KOPT-K1 (cell line): ENCODE measurements at regions not wholly inside any gene's neighbourhood (a gene's known extent, or its start where the extent isn't known, plus 50 kb on each side); places are given as distances from the start of the nearest gene placed in this dataset.

Experiments used
- H3K27ac ChIP-seq: fragments of 200-600 bp; sonication (generic); 2 replicates; pipeline ENCODE4 v1.5.1; 2016; ENCODE audit warnings: antibody characterized with exemption, mild to moderate bottlenecking, low read depth, low read length; ENCODE audit not compliant: poor library complexity, severe bottlenecking
- H3K36me3 ChIP-seq: fragments of 200-600 bp; sonication (generic); 2 replicates; pipeline ENCODE4 v1.5.1; 2017; ENCODE audit warnings: antibody characterized with exemption, mild to moderate bottlenecking, low read length, moderate library complexity; ENCODE audit not compliant: insufficient read depth
- H3K9me3 ChIP-seq: fragments of 200-600 bp; sonication (generic); 2 replicates; pipeline ENCODE4 v1.5.1; 2017; ENCODE audit warnings: antibody characterized with exemption, low read length, mild to moderate bottlenecking; ENCODE audit not compliant: insufficient read depth, poor library complexity, severe bottlenecking

DNA sequence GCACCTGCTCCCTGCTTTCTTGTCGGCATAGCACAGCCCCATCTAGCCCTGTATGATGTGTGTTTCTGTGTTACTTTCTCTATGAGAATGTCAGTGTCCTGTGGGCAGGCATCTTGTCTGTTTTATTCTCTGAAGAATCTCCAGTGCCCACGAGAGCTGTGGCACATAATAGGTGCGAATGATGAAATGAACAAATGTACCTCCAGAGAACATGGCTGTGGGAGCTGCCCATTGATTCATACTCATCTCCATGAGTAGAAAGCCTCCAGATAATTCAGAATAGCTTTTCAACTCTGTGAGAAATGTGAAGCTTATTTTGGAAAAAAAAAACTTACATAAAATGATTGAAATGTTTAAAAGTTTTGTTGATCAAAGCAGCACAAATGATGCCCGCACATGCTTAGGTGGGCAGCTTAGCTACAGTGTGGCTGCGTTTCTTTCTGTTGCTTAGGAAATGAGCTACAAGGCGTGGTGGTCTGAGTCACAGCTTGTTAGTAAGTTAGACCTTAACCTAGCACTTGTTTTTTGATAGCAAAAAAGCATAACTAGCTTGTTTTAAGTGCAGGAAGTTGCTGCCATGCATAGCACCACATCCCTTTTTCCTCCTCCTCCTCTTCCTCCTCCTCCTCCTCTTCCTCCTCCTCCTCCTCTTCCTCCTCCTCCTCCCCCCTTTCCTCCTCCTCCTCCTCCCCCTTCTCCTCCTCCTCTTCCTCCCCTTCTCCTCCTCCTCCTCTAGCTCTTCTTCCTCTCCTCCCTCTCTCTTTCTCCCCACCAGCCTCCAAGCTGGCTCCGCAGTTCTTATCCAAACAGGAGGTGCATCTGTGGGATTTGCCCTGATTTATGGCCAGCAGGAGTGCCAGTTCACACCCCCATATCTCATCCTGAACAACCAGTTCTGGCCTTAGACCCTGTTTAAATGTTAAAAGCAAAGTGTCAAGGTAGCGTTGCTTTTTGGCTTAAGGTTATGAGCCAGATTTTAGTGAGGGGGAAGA lies 221.5 kb downstream of the IRF8 start:
- no peaks in the 10 kb centered on the region for H3K9me3 ChIP-seq
- H3K27ac ChIP-seq = no peak overlapping the region
- H3K36me3 ChIP-seq = no peaks in the 10 kb centered on the region

- no peak overlapping the region for H3K27ac ChIP-seq
Measured at GRCh38 chr16:86121374-86122010, 222.5 kb downstream of the IRF8 start.

GRCh38 chr16:86122681-86123342 lies 223.8 kb downstream of the IRF8 start:
- Histone ChIP-seq H3K27ac (no peak overlapping the region), H3K36me3 (no peaks in the 10 kb centered on the region)

More at GRCh38 chr16:86121374-86122010, 222.5 kb downstream of the IRF8 start:
- H3K9me3 ChIP-seq = no peaks in the 10 kb centered on the region
- no peaks in the 10 kb centered on the region for H3K36me3 ChIP-seq

GRCh38 chr16:86124321-86124720 lies 225.4 kb downstream of the IRF8 start:
- H3K9me3 ChIP-seq = no peaks in the 10 kb centered on the region
- H3K36me3 ChIP-seq = no peaks in the 10 kb centered on the region

More at GRCh38 chr16:86122681-86123342, 223.8 kb downstream of the IRF8 start:
- H3K9me3 ChIP-seq = no peaks in the 10 kb centered on the region

GRCh38 chr16:86126891-86127290 lies 227.9 kb downstream of the IRF8 start:
- Histone ChIP-seq H3K27ac (no peak overlapping the region), H3K9me3 (no peaks in the 10 kb centered on the region), H3K36me3 (no peaks in the 10 kb centered on the region)

More at GRCh38 chr16:86124321-86124720, 225.4 kb downstream of the IRF8 start:
- no peak overlapping the region for H3K27ac ChIP-seq

- Histone ChIP-seq H3K9me3 (no peaks in the 10 kb centered on the region), H3K36me3 (no peaks in the 10 kb centered on the region), H3K27ac (no peak overlapping the region)
Measured at GRCh38 chr16:86127366-86127765, 228.4 kb downstream of the IRF8 start.

DNA sequence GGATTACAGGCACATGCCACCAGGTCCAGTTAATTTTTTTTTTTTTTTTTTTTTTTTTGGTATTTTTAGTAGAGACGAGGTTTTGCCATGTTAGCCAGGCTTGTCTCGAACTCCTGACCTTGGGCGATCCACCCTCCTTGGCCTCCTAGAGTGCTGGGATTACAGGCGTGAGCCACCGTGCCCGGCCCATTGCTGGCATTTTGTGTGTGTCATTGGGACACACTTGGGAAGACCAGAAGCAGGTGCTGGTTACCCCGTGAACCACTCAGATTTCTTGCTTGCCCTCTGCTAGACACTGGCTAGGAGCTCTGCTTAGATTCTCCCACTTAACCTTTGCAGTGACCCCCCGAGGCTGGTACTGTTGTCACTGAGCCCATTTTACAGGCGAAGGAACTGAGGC lies 229.3 kb downstream of the IRF8 start:
- Histone ChIP-seq H3K36me3 (no peaks in the 10 kb centered on the region), H3K9me3 (no peaks in the 10 kb centered on the region), H3K27ac (no peak overlapping the region)

DNA sequence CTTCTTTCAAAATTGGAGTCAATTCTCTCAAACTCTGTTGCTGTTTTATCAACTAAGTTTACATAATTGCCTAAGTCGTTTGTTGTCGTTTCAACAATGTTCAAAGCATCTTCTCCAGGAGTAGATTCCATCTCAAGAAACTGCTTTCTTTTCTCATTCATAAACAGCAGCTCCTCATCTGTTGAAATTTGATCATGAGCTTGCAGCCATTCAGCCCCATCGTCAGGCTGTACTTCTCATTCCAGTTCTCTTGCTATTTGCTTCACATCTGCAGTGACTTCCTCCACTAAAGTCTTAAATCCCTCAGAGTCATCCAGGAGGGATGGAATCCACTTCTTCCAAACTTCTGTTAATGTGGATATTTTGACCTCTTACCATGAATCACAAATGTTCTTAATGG lies 230.6 kb downstream of the IRF8 start:
- Histone ChIP-seq H3K36me3 (no peaks in the 10 kb centered on the region), H3K9me3 (no peaks in the 10 kb centered on the region), H3K27ac (no peak overlapping the region)

- H3K36me3 ChIP-seq = no peaks in the 10 kb centered on the region
Measured at GRCh38 chr16:86133377-86133776, 234.4 kb downstream of the IRF8 start.

DNA sequence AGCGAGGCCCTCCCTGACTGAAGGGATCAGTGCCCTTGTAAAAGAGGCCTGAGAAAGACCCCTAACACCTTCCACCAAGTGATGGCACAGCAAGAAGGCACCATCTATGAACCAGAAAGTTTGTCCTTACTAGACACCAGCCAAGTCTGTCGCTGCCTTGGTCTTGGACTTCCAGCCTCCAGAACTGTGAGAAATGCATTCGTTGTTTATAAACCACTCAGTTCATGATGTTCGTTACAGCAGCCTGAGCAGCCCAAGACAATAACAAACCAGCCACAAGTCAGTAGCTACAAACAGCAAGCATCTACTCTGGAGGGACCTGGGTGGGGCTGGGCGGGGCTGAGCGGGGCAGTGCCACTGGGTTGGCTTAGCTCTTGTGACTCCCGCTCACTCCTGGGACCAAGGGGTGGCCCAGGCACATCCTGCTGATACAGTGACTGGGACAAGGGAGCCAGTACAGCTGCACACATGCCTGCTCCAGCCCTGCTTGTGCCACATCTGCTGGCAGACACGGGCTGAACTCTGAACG lies 234.9 kb downstream of the IRF8 start:
- Histone ChIP-seq H3K27ac (no peak overlapping the region), H3K36me3 (no peaks in the 10 kb centered on the region), H3K9me3 (no peaks in the 10 kb centered on the region)

More at GRCh38 chr16:86133377-86133776, 234.4 kb downstream of the IRF8 start:
- H3K27ac ChIP-seq = no peak overlapping the region
- no peaks in the 10 kb centered on the region for H3K9me3 ChIP-seq

- Histone ChIP-seq H3K9me3 (no peaks in the 10 kb centered on the region), H3K36me3 (no peaks in the 10 kb centered on the region), H3K27ac (no peak overlapping the region)
Measured at GRCh38 chr16:86134802-86135461, 236.0 kb downstream of the IRF8 start.

DNA sequence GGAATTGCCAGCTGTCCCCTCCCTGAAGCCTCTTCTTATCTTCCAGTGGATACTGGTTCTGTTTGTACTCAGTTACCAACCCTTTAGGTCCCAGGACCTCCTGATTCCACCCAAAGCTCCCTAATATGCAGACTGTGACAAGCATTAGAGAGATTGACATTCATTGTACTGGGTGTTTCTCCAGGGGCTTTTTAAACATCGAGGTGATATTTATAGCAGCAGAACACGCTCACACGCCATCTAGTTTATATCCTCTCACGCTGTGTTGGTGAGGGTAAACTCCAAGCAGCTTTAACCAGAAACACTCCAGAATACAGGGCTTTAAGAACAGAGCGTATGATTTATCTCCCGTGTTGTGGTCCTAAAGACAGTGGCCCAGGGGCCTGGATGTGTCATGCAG lies 238.4 kb downstream of the IRF8 start:
- no peak overlapping the region for H3K27ac ChIP-seq
- H3K9me3 ChIP-seq = no peaks in the 10 kb centered on the region
- H3K36me3 ChIP-seq = no peaks in the 10 kb centered on the region

DNA sequence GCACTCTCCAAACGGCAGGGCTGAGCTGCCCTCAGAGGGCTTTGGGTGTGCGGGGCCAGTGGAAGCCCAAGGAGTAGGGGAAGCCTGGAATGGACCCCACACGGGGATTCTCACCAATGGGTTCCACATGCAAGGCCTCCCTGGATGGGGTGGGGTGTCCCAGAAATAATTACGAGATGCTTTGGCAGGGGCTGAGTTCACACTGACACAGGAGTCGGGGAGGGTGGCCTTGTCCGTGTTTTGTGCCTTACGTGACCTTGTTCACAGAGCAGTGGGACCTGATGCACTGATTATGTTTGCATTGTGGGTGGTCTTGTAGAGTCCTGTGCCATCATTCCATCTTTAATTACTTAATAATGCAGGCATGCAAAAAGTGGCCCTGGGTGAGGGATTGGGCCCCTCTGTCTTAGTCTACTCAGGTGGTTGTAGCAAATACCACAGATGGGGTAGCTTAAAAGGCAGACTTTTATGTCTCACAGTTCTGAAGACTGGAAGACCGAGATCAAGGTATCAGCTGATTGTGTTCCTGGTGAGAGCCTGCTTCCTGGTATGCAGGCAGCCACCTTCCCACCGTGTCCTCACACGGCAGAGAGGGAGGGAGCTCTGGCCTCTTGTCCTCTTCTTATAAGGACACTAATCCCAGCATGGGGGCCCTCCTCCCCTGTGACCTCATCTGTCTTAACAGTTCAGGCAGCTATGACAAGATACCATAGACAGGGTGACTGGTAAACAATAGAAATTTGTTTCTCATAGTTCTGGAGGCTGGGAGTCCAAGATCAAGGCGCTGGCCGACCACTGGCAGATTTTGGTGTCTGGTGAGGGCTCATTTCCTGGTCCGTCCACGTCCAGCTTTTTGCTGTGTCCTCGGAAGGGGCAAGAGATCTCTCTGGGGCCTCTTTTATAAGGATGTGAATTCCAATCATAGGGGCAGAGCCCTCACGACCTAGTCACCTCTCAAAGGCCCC lies 239.4 kb downstream of the IRF8 start:
- H3K36me3 ChIP-seq = no peaks in the 10 kb centered on the region

More for the DNA sequence above, 239.4 kb downstream of the IRF8 start:
- Histone ChIP-seq H3K27ac (no peak overlapping the region), H3K9me3 (no peaks in the 10 kb centered on the region)
